ENCODE measurements at regions not wholly inside any gene's neighbourhood (a gene's known extent, or its start where the extent isn't known, plus 50 kb on each side); places are given as distances from the start of the nearest gene placed in this dataset.
"Not testable (repeated sequence)": the region's sequence is repeated elsewhere in the genome, so short reads cannot be mapped to it uniquely, and the experiment has no call there.

GRCh38 chr1:199508072-199508471 is 519.4 kb upstream of the NR5A2 start:
- Histone ChIP-seq H3K4me3 (no peak overlapping the region), H3K27ac (no peak overlapping the region)

DNA sequence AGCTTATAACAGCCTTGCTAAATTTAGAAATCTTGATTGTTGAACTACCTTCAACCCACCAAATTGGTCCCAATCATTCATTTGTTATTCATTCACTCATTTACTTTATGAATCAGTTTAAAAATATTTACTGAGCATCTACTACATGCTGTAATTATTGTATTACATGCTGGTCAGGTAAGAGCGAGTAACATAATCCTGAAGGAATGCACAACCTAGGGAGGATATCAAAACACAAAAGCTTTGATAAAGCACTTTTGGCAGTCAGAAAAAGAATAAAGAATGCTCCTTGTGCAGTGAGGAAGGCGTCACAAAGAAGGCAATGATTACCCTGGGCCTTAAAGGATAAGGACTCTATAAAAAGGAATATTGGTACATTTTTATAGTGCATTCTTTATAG is 518.9 kb upstream of the NR5A2 start:
- H3K27ac ChIP-seq, result no peak overlapping the region
- no peak overlapping the region for H3K4me3 ChIP-seq

DNA sequence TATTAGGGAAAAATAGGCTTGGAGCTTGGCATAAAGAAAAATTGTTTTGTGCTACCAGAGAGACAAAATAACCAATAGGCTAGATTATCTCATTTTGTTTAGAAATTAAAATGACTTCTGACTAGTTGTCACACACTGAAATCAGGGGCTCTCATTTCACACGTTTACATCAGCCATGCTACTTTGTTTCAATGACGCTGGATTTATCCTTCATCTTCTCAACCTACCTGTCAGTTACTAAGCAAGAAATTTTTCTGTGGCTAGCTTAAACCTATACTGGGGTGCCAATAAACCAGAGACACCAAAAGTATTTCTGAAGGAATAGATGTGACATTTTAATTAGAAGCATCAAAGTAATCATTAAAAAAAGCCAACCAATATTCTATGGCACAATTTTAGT is 518.1 kb upstream of the NR5A2 start:
- no peak overlapping the region for H3K4me3 ChIP-seq
- H3K27ac ChIP-seq, result no peak overlapping the region

GRCh38 chr1:199510314-199510713 is 517.2 kb upstream of the NR5A2 start:
- Histone ChIP-seq H3K4me3 (no peak overlapping the region), H3K27ac (no peak overlapping the region)

- no peak overlapping the region for H3K27ac ChIP-seq
- no peak overlapping the region for H3K4me3 ChIP-seq
These were observed 515.3 kb upstream of the NR5A2 start for GRCh38 chr1:199512037-199512710.

GRCh38 chr1:199515261-199515660 is 512.2 kb upstream of the NR5A2 start:
- Histone ChIP-seq H3K4me3 (no peak overlapping the region), H3K27ac (no peak overlapping the region)

DNA sequence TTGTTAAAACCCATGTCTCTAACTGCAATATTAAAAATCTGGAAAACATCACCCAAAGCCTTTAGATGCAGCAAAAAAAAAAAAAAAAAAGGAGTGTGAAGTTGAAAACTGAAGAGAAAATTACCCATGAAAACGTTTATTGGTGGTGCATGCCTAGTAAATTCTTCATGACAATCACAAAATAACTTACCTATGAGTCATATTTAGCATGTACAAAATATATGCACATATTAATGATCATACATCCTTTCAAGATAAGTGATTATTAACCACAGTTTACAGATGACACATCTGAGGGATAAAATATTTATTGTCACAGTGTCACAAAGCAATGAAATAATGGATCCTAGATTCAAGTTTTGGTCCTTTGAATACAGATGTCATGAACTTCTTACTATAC is 505.2 kb upstream of the NR5A2 start:
- Histone ChIP-seq H3K4me3 (no peak overlapping the region), H3K27ac (no peak overlapping the region)

DNA sequence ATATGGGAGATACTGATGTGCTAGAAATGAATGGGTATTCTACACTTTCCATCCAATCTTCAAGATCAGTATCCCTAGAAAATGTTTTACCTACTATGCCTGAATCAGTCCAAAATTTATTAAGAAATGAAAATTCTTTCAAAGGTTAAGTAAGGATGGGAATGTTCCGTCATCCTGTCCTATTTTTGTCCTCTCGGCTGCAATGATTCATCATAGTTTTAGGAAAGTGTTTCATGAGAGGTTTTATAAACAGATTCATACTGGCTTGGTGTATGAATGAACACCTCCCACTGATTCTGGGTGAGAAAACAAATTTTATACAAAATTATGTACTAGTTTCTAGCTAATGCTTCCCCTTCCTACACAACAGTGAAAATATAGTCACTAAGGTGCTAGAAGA is 504.6 kb upstream of the NR5A2 start:
- Histone ChIP-seq H3K27ac (no peak overlapping the region), H3K4me3 (no peak overlapping the region)

DNA sequence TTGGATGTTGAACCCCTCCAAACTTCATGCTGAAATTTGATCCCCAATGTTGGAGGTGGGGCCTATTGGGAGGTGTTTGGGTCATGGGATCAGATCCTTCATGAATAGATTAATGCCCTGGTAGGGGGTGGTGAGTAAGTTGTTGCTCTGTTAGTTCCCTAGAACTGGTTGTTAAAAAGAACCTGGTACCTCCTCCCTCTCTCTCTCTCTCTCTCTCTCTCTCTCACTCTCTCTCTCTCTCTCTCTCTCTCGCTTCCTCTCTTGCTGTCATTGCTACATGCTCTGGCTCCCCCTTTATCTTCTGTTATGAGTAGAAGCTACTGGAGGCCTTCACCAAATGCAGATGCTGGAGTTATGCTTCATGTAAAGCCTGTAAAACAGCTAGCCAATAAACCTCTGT is 498.2 kb upstream of the NR5A2 start:
- no peak overlapping the region for H3K27ac ChIP-seq

DNA sequence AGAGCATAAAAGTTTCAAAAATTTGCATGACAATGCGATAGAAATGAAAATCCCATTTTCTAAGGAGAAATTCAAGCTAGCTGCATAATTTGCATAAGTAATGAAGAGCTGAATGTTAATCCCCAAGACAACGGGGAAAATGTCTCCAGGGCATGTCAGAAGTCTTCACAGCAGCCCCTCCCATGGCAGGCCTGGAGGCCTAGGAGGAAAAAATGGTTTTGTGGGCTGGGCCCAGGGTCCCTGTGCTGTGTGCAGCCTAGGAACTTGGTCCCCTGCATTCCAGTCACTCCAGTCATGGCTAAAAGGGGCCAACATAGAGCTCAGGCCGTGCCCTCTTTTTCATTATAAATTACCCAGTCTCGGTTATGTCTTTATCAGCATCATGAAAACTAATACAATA is 494.1 kb upstream of the NR5A2 start:
- H3K4me3 ChIP-seq, H3K27ac ChIP-seq: not testable (repeated sequence)

More for the DNA sequence above, 498.2 kb upstream of the NR5A2 start:
- H3K4me3 ChIP-seq, result no peak overlapping the region

DNA sequence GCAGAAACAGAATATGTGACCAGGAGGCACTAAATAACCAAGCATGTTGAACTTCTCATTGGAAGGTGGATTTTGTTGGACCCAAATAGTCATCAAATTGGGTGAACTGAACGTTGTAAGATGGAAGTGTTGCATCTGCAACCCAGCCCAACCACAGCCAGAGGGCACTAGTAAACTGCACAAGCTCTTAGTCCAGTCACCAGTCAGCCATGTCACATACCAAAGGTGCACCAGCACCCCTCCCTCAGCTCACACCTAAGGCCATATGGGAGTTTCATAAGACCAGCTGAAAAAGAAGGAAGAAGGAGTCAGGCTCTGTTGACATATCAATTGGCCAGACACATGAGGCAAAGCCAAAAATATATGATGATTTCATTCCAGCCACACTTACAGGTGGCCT is 481.7 kb upstream of the NR5A2 start:
- Histone ChIP-seq H3K4me3 (no peak overlapping the region), H3K27ac (no peak overlapping the region)

GRCh38 chr1:199546323-199546722 is 481.2 kb upstream of the NR5A2 start:
- Histone ChIP-seq H3K27ac (no peak overlapping the region), H3K4me3 (no peak overlapping the region)

DNA sequence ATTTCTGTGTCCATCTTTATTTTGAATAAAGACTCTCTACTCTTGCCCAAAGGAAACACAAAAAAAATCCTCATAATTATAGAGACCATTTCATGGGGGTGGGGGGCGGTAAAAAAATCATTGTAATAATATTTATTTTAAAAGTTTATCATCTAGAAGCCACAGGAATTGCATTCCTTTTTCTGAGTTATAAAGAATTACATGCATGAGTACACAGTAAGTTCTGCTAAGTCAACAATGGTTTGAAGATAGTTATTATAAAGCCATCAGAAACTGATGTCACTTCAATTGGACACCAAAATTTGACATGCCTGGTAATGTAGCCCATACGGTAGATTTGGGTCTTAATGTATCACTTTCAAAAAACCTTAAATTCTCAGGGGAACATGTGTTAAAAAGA is 478.1 kb upstream of the NR5A2 start:
- no peak overlapping the region for H3K4me3 ChIP-seq
- no peak overlapping the region for H3K27ac ChIP-seq

GRCh38 chr1:199550199-199551065 is 477.1 kb upstream of the NR5A2 start:
- Histone ChIP-seq H3K27ac (no peak overlapping the region), H3K4me3 (no peak overlapping the region)

GRCh38 chr1:199551967-199552565 is 475.4 kb upstream of the NR5A2 start:
- Histone ChIP-seq H3K4me3 (no peak overlapping the region), H3K27ac (no peak overlapping the region)

DNA sequence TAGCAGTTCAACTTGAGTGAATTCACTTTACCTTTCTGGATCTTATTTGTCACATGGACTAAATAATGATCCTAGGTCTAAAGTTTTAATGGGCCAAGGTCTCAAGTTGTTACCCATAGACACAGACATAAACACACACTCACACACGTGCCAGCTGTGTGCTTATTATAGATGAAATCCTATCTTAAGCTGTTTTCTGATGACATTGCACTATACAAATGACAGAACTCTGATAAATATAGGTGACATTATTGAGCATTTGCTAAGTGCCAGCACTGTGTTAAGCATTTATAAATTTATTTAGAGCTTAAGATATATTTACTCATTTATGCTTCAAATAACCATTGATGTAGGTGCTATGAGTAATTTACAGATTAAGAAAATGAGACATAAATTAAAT is 474.4 kb upstream of the NR5A2 start:
- Histone ChIP-seq H3K4me3 (no peak overlapping the region), H3K27ac (no peak overlapping the region)

GRCh38 chr1:199561334-199561733 is 466.2 kb upstream of the NR5A2 start:
- Histone ChIP-seq H3K27ac (no peak overlapping the region), H3K4me3 (no peak overlapping the region)

DNA sequence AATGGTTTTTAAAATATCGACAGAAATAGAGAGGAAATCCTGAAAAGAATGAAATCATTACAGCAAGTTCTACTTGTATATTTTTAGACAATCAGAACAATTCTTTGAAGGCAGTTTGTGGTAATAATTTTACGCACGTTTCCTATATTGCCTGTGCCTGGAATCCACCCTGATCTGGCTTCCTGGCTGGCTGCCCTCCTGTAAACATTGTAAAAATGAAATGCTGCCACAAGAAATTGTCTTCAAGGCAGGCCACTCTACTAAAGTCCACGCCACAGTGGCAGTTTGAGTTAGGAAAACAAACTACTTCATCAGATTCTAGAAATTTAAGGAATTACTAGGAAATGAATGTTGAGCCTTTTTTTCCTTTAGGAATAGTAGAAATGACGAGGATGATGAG is 454.5 kb upstream of the NR5A2 start:
- Histone ChIP-seq H3K27ac (no peak overlapping the region), H3K4me3 (no peak overlapping the region)

GRCh38 chr1:199574950-199575349 is 452.6 kb upstream of the NR5A2 start:
- no peak overlapping the region for H3K27ac ChIP-seq
- H3K4me3 ChIP-seq, result no peak overlapping the region

DNA sequence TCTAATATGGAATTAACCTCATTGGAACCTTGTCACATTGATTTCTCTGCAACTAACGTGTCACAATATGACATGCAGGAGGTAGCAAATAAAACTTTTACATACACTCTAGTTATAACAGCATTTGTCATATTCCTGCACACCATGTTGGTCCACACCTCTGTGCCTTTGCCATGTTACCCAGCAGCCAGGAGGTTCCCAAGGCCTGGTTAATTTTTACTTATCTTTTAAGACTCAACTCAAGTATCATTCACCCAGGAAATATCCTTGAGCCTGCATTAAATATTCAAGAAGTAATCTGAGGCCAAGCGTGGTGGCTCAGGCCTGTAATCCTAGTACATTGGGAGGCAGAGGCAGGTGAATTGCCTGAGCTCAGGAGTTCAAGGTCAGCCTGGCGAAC is 447.2 kb upstream of the NR5A2 start:
- H3K4me3 ChIP-seq, result no peak overlapping the region
- no peak overlapping the region for H3K27ac ChIP-seq

DNA sequence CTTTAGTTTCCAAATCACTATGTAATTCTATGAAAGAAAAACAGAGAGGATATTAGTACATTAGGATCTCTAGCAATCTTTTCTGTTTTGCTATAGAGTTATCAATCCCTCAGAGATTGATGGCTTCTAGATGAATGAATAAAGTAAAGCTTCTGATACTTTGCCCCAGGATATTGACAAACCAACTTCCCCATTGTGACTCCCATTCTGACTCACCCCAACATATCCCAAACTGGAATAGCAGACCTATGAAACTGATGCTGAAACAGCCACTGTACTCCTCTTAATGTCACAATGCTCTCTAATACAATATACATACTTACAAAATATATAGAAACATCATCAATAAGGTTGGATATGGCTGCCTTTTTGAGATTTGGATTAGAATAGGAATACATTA is 442.1 kb upstream of the NR5A2 start:
- Histone ChIP-seq H3K4me3 (no peak overlapping the region), H3K27ac (no peak overlapping the region)
